ENCODE measurements at regions not wholly inside any gene's neighbourhood (a gene's known extent, or its start where the extent isn't known, plus 50 kb on each side); places are given as distances from the start of the nearest gene placed in this dataset.
"Not testable (repeated sequence)": the region's sequence is repeated elsewhere in the genome, so short reads cannot be mapped to it uniquely, and the experiment has no call there.

DNA sequence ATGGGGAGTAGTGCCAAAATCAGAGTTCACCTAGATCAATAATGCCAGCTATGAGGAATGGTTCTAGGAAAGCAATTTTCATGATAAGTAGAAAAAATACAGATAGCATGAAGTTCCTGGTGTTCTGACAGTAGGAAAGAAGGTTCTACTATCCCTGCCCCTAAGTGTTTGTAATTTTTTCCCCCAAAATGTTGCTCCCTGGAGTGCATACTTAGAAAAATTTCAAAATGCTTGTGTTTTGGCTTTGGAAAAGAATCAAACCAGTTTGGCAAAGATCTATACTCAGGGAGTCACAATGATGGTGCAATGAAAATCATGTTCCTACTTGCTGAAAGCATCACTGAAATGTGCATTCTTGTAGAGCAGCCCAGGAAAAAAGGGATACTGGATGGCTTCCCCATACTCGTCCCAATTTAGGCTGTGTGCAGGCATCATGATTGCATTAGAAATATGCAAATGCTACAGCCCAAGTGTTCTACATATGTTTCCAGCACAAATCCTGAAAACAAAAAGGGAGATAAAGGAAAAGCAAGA lies 74.7 kb downstream of the LPAR4 start:
- Mint-ChIP-seq H3K4me3 (no peak overlapping the region), H3K36me3 (no peaks in the 10 kb centered on the region), H3K27me3 (no peaks in the 10 kb centered on the region), H3K9me3 (peaks cover 0 to 8% (median 2%) of the 10 kb centered on the region in 9 donors), H3K27ac (no peak overlapping the region), H3K4me1 (no peaks in the 10 kb centered on the region)
- no peak for DNase-seq
- POLR2A ChIA-PET = no interaction called here
- ATAC-seq = no peak

DNA sequence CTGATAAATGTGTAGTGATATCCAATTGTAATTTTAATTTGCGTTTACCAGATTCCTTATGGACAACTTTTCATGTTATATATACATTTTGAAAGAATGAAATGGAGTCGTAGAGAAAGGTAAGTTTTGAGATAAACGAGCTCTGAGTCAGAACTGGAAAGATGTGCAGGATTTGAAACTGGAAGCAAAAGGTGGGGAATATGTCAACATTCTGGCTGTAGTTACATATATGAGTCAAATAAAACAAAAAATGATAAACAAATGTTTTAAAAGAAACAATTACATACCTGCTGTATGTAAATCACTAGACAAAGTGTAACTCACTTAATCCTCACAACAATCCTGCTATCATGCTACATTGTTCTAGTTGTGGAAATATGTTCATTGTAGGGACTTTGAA lies 84.0 kb downstream of the LPAR4 start:
- H3K36me3 Mint-ChIP-seq = no peaks in the 10 kb centered on the region
- no peaks in the 10 kb centered on the region for H3K4me1 Mint-ChIP-seq
- H3K27ac Mint-ChIP-seq = no peak overlapping the region
- H3K9me3 Mint-ChIP-seq = peaks cover 0 to 3% (median 0%) of the 10 kb centered on the region in 9 donors
- POLR2A ChIA-PET = no interaction called here
- no peak for DNase-seq
- H3K4me3 Mint-ChIP-seq = no peak overlapping the region
- no peak for ATAC-seq
- H3K27me3 Mint-ChIP-seq = no peaks in the 10 kb centered on the region

DNA sequence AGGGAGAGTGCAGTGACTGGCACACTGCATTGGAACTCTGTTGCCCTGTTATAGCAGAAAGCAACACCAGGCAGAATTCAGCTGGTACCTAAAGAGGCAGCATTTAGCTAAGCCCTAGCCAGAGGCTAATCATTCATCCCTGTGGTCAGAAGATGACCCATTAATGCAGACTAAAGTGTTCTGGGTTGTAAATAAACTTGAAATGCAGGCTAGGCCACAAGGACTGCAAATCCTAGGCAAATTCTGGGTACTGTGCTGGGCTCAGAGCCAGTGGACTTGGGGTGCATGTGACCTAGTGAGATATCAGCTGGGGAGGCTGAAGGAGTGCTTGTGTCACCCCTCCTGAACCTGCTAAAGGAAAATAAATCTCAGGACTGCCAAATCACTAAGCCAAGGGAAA lies 91.2 kb downstream of the LPAR4 start:
- no peak for DNase-seq
- no peak overlapping the region for H3K27ac Mint-ChIP-seq
- no peak overlapping the region for H3K4me3 Mint-ChIP-seq
- H3K9me3 Mint-ChIP-seq = no peaks in the 10 kb centered on the region
- POLR2A ChIA-PET = no interaction called here
- no peak for ATAC-seq
- H3K4me1 Mint-ChIP-seq = no peaks in the 10 kb centered on the region
- peaks cover 0 to 5% (median 0%) of the 10 kb centered on the region in 3 donors for H3K36me3 Mint-ChIP-seq
- no peaks in the 10 kb centered on the region for H3K27me3 Mint-ChIP-seq

DNA sequence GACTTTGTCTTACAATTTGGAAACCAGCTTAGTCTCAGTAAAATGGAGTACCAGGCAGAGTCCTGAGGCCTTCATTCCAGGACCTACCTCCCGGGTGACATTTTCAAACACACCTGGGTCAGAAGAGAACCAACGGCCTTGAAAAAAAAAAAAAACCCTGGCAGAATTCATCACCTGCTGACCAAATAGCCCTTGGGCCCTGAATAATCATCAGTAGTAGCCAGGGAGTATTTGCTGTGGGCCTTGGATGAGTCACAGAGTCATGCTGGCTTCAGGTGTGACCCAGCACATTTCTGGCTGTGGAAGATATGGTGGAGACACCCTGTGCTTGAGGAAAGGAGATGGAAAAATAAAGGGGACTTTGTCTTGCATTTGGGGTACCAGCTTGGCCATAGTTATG lies 92.2 kb downstream of the LPAR4 start:
- H3K36me3 Mint-ChIP-seq = peaks cover 0 to 5% (median 0%) of the 10 kb centered on the region in 3 donors
- no peak overlapping the region for H3K27ac Mint-ChIP-seq
- ATAC-seq (no peak), DNase-seq (no peak)
- H3K4me3 Mint-ChIP-seq = no peak overlapping the region
- no peaks in the 10 kb centered on the region for H3K27me3 Mint-ChIP-seq
- no peaks in the 10 kb centered on the region for H3K9me3 Mint-ChIP-seq
- POLR2A ChIA-PET = no interaction called here
- H3K4me1 Mint-ChIP-seq = no peaks in the 10 kb centered on the region

DNA sequence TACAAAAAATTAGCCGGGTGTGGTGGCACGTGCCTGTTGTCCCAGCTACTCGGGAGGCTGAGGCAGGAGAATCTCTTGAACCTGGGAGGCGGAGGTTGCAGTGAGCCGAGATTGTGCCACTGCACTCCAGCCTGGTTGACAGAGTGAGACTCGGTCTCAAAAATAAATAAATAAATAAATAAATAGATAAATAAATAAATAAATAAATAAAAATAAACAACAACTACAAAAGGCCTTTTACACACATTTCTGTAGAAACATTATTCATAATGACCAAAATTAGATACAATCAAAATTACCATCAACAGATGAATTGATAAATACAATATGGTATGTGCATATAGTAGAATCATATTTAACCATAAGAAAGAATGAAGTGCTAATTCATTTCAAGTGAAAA lies 96.7 kb downstream of the LPAR4 start:
- H3K36me3 Mint-ChIP-seq, H3K4me3 Mint-ChIP-seq, H3K27me3 Mint-ChIP-seq, H3K27ac Mint-ChIP-seq, DNase-seq, H3K9me3 Mint-ChIP-seq, H3K4me1 Mint-ChIP-seq, POLR2A ChIA-PET, ATAC-seq: not testable (repeated sequence)

DNA sequence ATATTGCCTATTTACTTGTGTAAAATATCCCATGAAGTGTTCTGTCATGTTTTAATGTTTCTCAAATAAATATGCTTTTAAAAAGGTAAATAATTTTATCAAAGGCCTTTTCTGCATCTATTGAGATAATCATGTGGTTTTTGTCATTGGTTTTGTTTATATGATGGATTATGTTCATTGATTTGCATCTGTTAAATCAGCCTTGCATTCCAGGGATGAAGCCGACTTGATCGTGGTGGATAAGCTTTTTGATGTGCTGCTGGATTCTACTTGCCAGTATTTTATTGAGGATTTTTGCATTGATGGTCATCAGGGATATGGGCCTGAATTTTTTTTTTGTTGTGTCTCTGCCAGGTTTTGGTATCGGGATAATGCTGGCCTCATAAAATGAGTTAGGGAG lies 63.9 kb upstream of the P2RY10 start:
- POLR2A ChIA-PET, DNase-seq, H3K4me3 Mint-ChIP-seq, H3K27me3 Mint-ChIP-seq, ATAC-seq, H3K27ac Mint-ChIP-seq, H3K4me1 Mint-ChIP-seq: not testable (repeated sequence)
- Mint-ChIP-seq H3K36me3 (peaks cover 0 to 15% (median 7%) of the 10 kb centered on the region in 3 donors), H3K9me3 (peaks cover 0 to 34% (median 15%) of the 10 kb centered on the region in 9 donors)

DNA sequence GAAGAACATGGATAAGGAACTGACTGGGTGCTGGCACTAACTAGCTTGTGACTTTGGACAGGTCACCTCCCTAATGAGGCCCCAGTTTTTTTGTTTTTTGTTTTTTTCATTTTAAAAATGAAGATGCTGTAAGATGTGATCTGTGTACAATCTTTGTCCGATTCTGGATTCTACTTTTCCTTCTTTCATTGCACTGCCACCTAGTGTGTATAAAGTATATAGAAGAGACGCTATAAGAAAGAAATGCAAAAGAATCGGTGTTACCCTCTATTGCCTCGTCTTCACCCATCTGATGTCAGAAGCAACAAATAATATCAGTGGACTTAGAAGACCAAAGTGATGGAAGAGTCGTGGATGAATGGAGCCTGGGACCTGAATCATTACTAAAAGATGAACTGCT lies 58.6 kb upstream of the P2RY10 start:
- Mint-ChIP-seq H3K36me3 (no peaks in the 10 kb centered on the region), H3K27ac (peak overlapping the region in 5 of 10 donors; percentile 8 to 69 (median 67)), H3K9me3 (peaks cover 0 to 6% (median 0%) of the 10 kb centered on the region in 9 donors), H3K27me3 (peaks cover 0 to 1% (median 0%) of the 10 kb centered on the region in 5 donors), H3K4me3 (no peak overlapping the region), H3K4me1 (peaks cover 0 to 10% (median 7%) of the 10 kb centered on the region in 4 donors)
- ATAC-seq (peak; percentile 58 to 68), DNase-seq (peak in 4 of 10 donors; percentile 0 to 25 (median 20))
- POLR2A ChIA-PET = no interaction called here
